ENCODE measurements at regions not wholly inside any gene's neighbourhood (a gene's known extent, or its start where the extent isn't known, plus 50 kb on each side); places are given as distances from the start of the nearest gene placed in this dataset.
"Not testable (repeated sequence)": the region's sequence is repeated elsewhere in the genome, so short reads cannot be mapped to it uniquely, and the experiment has no call there.

GRCh38 chr7:153190452-153190851, 430.9 kb downstream of the ACTR3B start:
- peaks cover 56% of the 10 kb centered on the region for H3K9me3 Mint-ChIP-seq

GRCh38 chr7:153190986-153191385, 431.4 kb downstream of the ACTR3B start:
- Mint-ChIP-seq H3K9me3 (peaks cover 55% of the 10 kb centered on the region), H3K4me1 (no peaks in the 10 kb centered on the region), H3K27me3 (ENCODE audit: low read depth) (no peaks in the 10 kb centered on the region), H3K36me3 (no peaks in the 10 kb centered on the region), H3K27ac (no peak overlapping the region), H3K4me3 (no peak overlapping the region)
- DNase-seq (ENCODE audit: low spot score in 2 of 2, unreplicated experiment in 2 of 2) = no peak
- TF ChIP-seq, protein P1, sequence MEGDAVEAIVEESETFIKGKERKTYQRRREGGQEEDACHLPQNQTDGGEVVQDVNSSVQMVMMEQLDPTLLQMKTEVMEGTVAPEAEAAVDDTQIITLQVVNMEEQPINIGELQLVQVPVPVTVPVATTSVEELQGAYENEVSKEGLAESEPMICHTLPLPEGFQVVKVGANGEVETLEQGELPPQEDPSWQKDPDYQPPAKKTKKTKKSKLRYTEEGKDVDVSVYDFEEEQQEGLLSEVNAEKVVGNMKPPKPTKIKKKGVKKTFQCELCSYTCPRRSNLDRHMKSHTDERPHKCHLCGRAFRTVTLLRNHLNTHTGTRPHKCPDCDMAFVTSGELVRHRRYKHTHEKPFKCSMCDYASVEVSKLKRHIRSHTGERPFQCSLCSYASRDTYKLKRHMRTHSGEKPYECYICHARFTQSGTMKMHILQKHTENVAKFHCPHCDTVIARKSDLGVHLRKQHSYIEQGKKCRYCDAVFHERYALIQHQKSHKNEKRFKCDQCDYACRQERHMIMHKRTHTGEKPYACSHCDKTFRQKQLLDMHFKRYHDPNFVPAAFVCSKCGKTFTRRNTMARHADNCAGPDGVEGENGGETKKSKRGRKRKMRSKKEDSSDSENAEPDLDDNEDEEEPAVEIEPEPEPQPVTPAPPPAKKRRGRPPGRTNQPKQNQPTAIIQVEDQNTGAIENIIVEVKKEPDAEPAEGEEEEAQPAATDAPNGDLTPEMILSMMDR (IDR thresholded peaks at IDR 0.05; ENCODE audit: unreplicated experiment) = no peak

More at GRCh38 chr7:153190452-153190851, 430.9 kb downstream of the ACTR3B start:
- no peak overlapping the region for H3K27ac Mint-ChIP-seq
- H3K4me3 Mint-ChIP-seq = no peak overlapping the region
- TF ChIP-seq, protein P1 (IDR thresholded peaks at IDR 0.05; ENCODE audit: unreplicated experiment) = no peak
- H3K27me3 Mint-ChIP-seq (ENCODE audit: low read depth) = no peaks in the 10 kb centered on the region
- DNase-seq (ENCODE audit: low spot score in 2 of 2, unreplicated experiment in 2 of 2) = no peak
- H3K36me3 Mint-ChIP-seq = no peaks in the 10 kb centered on the region
- no peaks in the 10 kb centered on the region for H3K4me1 Mint-ChIP-seq

DNA sequence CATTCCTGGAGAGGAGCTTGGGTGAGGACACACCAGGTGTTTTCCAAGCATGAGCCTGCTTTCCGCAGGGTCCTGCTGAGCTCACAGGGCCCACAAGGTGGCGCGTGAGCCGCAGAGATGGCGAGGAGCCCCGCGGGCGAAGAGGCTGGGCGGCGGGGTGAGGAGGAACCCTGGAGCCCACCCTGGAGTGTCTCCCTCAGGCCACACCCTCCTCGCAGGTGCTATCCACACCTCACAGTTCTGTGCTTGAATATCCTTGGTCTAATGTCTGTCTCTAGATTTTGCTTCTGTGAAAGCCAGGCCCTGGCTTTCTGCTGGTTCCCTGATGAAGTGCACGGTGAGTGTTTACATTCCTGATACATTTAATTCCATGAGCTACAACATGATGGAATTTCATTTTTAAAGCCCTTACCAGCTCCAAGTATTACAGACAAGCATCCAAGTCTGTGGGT, 433.6 kb downstream of the ACTR3B start:
- H3K27me3 Mint-ChIP-seq (ENCODE audit: low read depth) = no peaks in the 10 kb centered on the region
- DNase-seq (ENCODE audit: low spot score in 2 of 2, unreplicated experiment in 2 of 2) = no peak
- H3K4me1 Mint-ChIP-seq = no peaks in the 10 kb centered on the region
- no peak overlapping the region for H3K4me3 Mint-ChIP-seq
- no peak overlapping the region for H3K27ac Mint-ChIP-seq
- TF ChIP-seq, protein P1 (IDR thresholded peaks at IDR 0.05; ENCODE audit: unreplicated experiment) = no peak
- H3K9me3 Mint-ChIP-seq = peaks cover 61% of the 10 kb centered on the region
- H3K36me3 Mint-ChIP-seq = no peaks in the 10 kb centered on the region

- H3K9me3 Mint-ChIP-seq = peaks cover 80% of the 10 kb centered on the region
- no peak overlapping the region for H3K4me3 Mint-ChIP-seq
- TF ChIP-seq, protein P1 (IDR thresholded peaks at IDR 0.05; ENCODE audit: unreplicated experiment) = no peak
- H3K27ac Mint-ChIP-seq = no peak overlapping the region
- H3K4me1 Mint-ChIP-seq = no peaks in the 10 kb centered on the region
- peaks cover 15% of the 10 kb centered on the region for H3K36me3 Mint-ChIP-seq
- H3K27me3 Mint-ChIP-seq (ENCODE audit: low read depth) = no peaks in the 10 kb centered on the region
- DNase-seq (ENCODE audit: low spot score in 2 of 2, unreplicated experiment in 2 of 2) = no peak
Measured at GRCh38 chr7:153217032-153217431, 457.5 kb downstream of the ACTR3B start.

GRCh38 chr7:153224890-153225289, 465.3 kb downstream of the ACTR3B start:
- Mint-ChIP-seq H3K9me3 (peaks cover 71% of the 10 kb centered on the region), H3K27ac (no peak overlapping the region), H3K4me1 (no peaks in the 10 kb centered on the region), H3K4me3 (no peak overlapping the region), H3K27me3 (ENCODE audit: low read depth) (no peaks in the 10 kb centered on the region), H3K36me3 (no peaks in the 10 kb centered on the region)
- TF ChIP-seq, protein P1 (IDR thresholded peaks at IDR 0.05; ENCODE audit: unreplicated experiment) = no peak
- no peak for DNase-seq (ENCODE audit: low spot score in 2 of 2, unreplicated experiment in 2 of 2)

DNA sequence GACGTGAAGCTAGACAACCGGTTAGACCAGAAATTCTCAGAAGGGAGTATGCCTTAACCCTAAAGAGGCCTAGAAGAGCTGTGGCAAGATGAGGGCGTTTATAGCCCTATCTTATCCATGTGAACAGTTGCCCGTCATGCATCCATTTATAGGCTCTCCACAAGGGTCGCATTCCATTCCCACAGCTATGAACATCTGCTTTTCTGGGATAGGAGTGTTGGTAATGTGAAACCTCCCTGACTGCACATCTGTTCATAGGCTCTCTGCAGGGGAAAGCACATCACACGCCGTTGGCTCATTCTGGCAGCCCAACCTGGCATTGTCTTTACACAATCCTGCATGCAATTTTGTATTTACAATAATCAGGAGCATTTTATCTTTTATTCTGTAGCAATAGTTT, 485.6 kb downstream of the ACTR3B start:
- H3K9me3 Mint-ChIP-seq = peaks cover 28% of the 10 kb centered on the region
- H3K27me3 Mint-ChIP-seq (ENCODE audit: low read depth) = not testable (repeated sequence)

More for the DNA sequence above, 485.6 kb downstream of the ACTR3B start:
- H3K27ac Mint-ChIP-seq; H3K4me1 Mint-ChIP-seq; H3K36me3 Mint-ChIP-seq; H3K4me3 Mint-ChIP-seq; DNase-seq (ENCODE audit: low spot score in 2 of 2, unreplicated experiment in 2 of 2): not testable (repeated sequence)

Measured in mesothelial cell of epicardium (in vitro differentiated cells).